ENCODE measurements at regions not wholly inside any gene's neighbourhood (a gene's known extent, or its start where the extent isn't known, plus 50 kb on each side); places are given as distances from the start of the nearest gene placed in this dataset.

GRCh38 chr7:91329571-91329970, 65.3 kb downstream of the FZD1 start:
- Histone ChIP-seq H3K4me3 (ENCODE audit: low read depth, low read length) (no peak overlapping the region), H3K27me3 (ENCODE audit: control insufficient read depth, insufficient read depth, low read length) (peaks cover 5% of the 10 kb centered on the region), H3K27ac (ENCODE audit: low read depth, low read length) (no peak overlapping the region), H3K9me3 (ENCODE audit: control insufficient read depth, insufficient read depth, low read length) (no peaks in the 10 kb centered on the region)
- ChIA-PET CTCF (no interaction called here), POLR2A (no interaction called here)
- no peak for DNase-seq (ENCODE audit: low read depth, low spot score)
- TF ChIP-seq CTCF (IDR thresholded peaks at IDR 0.05; ENCODE audit: low read depth, low read length), result no peak

DNA sequence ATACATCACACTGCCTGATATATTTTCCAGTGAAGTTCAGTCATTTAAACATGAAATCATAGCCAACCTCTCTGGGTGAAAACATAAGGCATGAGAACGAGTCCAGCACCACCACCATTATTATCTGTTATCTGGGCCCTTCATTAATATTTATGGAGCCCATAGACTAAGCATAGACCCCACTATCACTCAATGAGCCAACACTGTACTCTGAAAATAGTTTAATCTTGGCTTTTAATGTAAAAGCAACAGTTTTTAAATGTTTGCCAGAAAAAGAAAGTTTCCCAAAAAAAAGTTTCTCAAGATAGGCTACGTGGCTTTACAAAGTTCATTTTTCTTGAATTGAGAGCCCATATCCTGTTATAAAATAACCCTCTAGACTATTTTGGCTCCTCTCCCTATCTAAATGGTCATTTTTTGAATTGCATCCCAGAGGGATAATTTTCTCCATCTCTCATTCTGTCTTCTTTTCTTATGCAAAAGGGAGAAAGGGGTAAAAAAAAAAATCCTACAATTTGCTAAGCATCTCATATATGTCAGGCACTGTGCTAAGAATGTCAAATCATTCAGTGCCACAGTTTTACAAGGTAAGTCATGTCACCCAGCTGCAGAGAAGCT, 66.1 kb downstream of the FZD1 start:
- no peak for TF ChIP-seq CTCF (IDR thresholded peaks at IDR 0.05; ENCODE audit: low read depth, low read length)
- no peak for DNase-seq (ENCODE audit: low read depth, low spot score)

GRCh38 chr7:91330866-91331265, 66.6 kb downstream of the FZD1 start:
- H3K4me3 ChIP-seq (ENCODE audit: low read depth, low read length), result no peak overlapping the region
- TF ChIP-seq CTCF (IDR thresholded peaks at IDR 0.05; ENCODE audit: low read depth, low read length), result no peak
- ChIA-PET POLR2A (no interaction called here), CTCF (no interaction called here)
- peaks cover 5% of the 10 kb centered on the region for H3K27me3 ChIP-seq (ENCODE audit: control insufficient read depth, insufficient read depth, low read length)
- no peak overlapping the region for H3K27ac ChIP-seq (ENCODE audit: low read depth, low read length)
- no peak for DNase-seq (ENCODE audit: low read depth, low spot score)
- H3K9me3 ChIP-seq (ENCODE audit: control insufficient read depth, insufficient read depth, low read length), result no peaks in the 10 kb centered on the region

More for the DNA sequence above, 66.1 kb downstream of the FZD1 start:
- H3K9me3 ChIP-seq (ENCODE audit: control insufficient read depth, insufficient read depth, low read length), result no peaks in the 10 kb centered on the region
- ChIA-PET CTCF (no interaction called here), POLR2A (no interaction called here)
- no peak overlapping the region for H3K27ac ChIP-seq (ENCODE audit: low read depth, low read length)
- no peak overlapping the region for H3K4me3 ChIP-seq (ENCODE audit: low read depth, low read length)
- H3K27me3 ChIP-seq (ENCODE audit: control insufficient read depth, insufficient read depth, low read length), result peaks cover 5% of the 10 kb centered on the region

DNA sequence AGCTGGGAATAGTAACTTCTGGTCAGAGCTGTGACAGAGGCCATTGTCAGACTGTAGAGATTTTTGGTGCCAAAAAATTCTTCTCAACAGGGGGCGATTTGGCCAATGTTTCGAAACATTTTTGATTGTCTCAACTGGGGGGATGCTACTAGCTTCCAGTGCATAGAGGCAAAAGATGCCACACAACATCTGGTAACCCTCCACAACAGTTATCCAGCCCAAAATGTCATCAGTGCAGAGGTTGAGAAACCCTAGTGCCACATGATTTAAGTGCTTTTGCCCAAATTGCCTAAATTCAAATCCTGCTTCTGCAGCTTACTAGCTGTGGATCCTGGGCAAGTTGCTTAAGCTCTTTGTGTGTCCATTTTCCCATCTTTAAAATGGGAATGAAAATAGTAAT, 71.9 kb downstream of the FZD1 start:
- no peak for TF ChIP-seq CTCF (IDR thresholded peaks at IDR 0.05; ENCODE audit: low read depth, low read length)
- no peak overlapping the region for H3K27ac ChIP-seq (ENCODE audit: low read depth, low read length)
- H3K27me3 ChIP-seq (ENCODE audit: control insufficient read depth, insufficient read depth, low read length), result no peaks in the 10 kb centered on the region
- ChIA-PET POLR2A (no interaction called here), CTCF (no interaction called here)
- DNase-seq (ENCODE audit: low read depth, low spot score), result no peak
- no peak overlapping the region for H3K4me3 ChIP-seq (ENCODE audit: low read depth, low read length)
- H3K9me3 ChIP-seq (ENCODE audit: control insufficient read depth, insufficient read depth, low read length), result no peaks in the 10 kb centered on the region

- Histone ChIP-seq H3K4me3 (ENCODE audit: low read depth, low read length) (no peak overlapping the region), H3K9me3 (ENCODE audit: control insufficient read depth, insufficient read depth, low read length) (no peaks in the 10 kb centered on the region), H3K27me3 (ENCODE audit: control insufficient read depth, insufficient read depth, low read length) (peaks cover 14% of the 10 kb centered on the region), H3K27ac (ENCODE audit: low read depth, low read length) (no peak overlapping the region)
- ChIA-PET POLR2A (no interaction called here), CTCF (no interaction called here)
- no peak for TF ChIP-seq CTCF (IDR thresholded peaks at IDR 0.05; ENCODE audit: low read depth, low read length)
- DNase-seq (ENCODE audit: low read depth, low spot score), result no peak
Observed at GRCh38 chr7:91338226-91339020, 74.2 kb downstream of the FZD1 start.

Data from AG04450 (cell line).